GM21390 (cell line): ENCODE measurements at regions not wholly inside any gene's neighbourhood (a gene's known extent, or its start where the extent isn't known, plus 50 kb on each side); places are given as distances from the start of the nearest gene placed in this dataset.

ENCODE experiments used
- ATAC-seq: cut with Tn5 transposase; IDR thresholded peaks from one replicate; pipeline ENCODE4 v1.9.1; 2021; ENCODE audit not compliant: unreplicated experiment

- no peak for ATAC-seq
Measured at GRCh38 chr12:115207216-115207915, 523.4 kb upstream of the TBX3 start.

- no peak for ATAC-seq
Measured at GRCh38 chr12:115206801-115207200, 522.8 kb upstream of the TBX3 start.

GRCh38 chr12:115205755-115206308 is 521.9 kb upstream of the TBX3 start:
- ATAC-seq, result no peak

- ATAC-seq, result no peak
Measured at GRCh38 chr12:115204957-115205754, 521.2 kb upstream of the TBX3 start.

GRCh38 chr12:115203701-115204100 is 519.7 kb upstream of the TBX3 start:
- ATAC-seq, result no peak

GRCh38 chr12:115201966-115202365 is 518.0 kb upstream of the TBX3 start:
- no peak for ATAC-seq

- ATAC-seq, result no peak
Measured at GRCh38 chr12:115199831-115200230, 515.9 kb upstream of the TBX3 start.

- ATAC-seq, result no peak
Measured at GRCh38 chr12:115194857-115195256, 510.9 kb upstream of the TBX3 start.

GRCh38 chr12:115194448-115194847 is 510.5 kb upstream of the TBX3 start:
- no peak for ATAC-seq

GRCh38 chr12:115191342-115191741 is 507.4 kb upstream of the TBX3 start:
- ATAC-seq, result no peak

GRCh38 chr12:115190010-115190770 is 506.2 kb upstream of the TBX3 start:
- no peak for ATAC-seq

GRCh38 chr12:115185506-115185905 is 501.5 kb upstream of the TBX3 start:
- ATAC-seq, result no peak

GRCh38 chr12:115183752-115184151 is 499.8 kb upstream of the TBX3 start:
- no peak for ATAC-seq

GRCh38 chr12:115177899-115178298 is 493.9 kb upstream of the TBX3 start:
- no peak for ATAC-seq

- ATAC-seq, result no peak
Measured at GRCh38 chr12:115176741-115177400, 492.9 kb upstream of the TBX3 start.

GRCh38 chr12:115174920-115175319 is 490.9 kb upstream of the TBX3 start:
- no peak for ATAC-seq

- ATAC-seq, result no peak
Measured at GRCh38 chr12:115172521-115172920, 488.5 kb upstream of the TBX3 start.

GRCh38 chr12:115169981-115170380 is 486.0 kb upstream of the TBX3 start:
- ATAC-seq, result no peak

- ATAC-seq, result no peak
Measured at GRCh38 chr12:115166698-115167315, 482.8 kb upstream of the TBX3 start.

GRCh38 chr12:115163710-115164109 is 479.7 kb upstream of the TBX3 start:
- no peak for ATAC-seq
